ENCODE measurements at regions not wholly inside any gene's neighbourhood (a gene's known extent, or its start where the extent isn't known, plus 50 kb on each side); places are given as distances from the start of the nearest gene placed in this dataset.
A peak's percentile ranks its signal among the peaks of the same experiment; 100 is the strongest.

GRCh38 chr6:15023448-15023847, 222.4 kb upstream of the JARID2 start:
- peak; percentile 96 for TF ChIP-seq MTA2 (IDR thresholded peaks at IDR 0.05; ENCODE audit: low read depth)
- TF ChIP-seq JUND (IDR thresholded peaks at IDR 0.05; ENCODE audit: low read depth, low read length): 0 out of 2 replicates have a peak, but pooled peaks have one; percentile 69
- TF ChIP-seq HDAC6 (IDR thresholded peaks at IDR 0.05; ENCODE audit: unreplicated experiment): no peak
- TF ChIP-seq KDM1A (IDR thresholded peaks at IDR 0.05; ENCODE audit: borderline replicate concordance): no peak
- TF ChIP-seq SMAD1 (IDR thresholded peaks at IDR 0.05; ENCODE audit: low read depth, partially characterized antibody): no peak
- TF ChIP-seq POLR2AphosphoS5 (IDR thresholded peaks at IDR 0.05; ENCODE audit: low read length): peak; percentile 42; the same call in 1 of the 2 replicates
- TF ChIP-seq CTCF (IDR thresholded peaks at IDR 0.05 in 2 of 3, conservative IDR thresholded peaks at IDR 0.05 in 1 of 3; ENCODE audit: control insufficient read depth in 2 of 3, extremely low read depth in 1 of 3, insufficient read depth in 1 of 3, low read depth in 3 of 3, low read length in 3 of 3): no peak
- peak; percentile 97 for TF ChIP-seq DPF2 (IDR thresholded peaks at IDR 0.05)
- peak; percentile 99 for TF ChIP-seq SKIL (IDR thresholded peaks at IDR 0.05; ENCODE audit: low read depth, poor library complexity, severe bottlenecking)
- TF ChIP-seq POLR2A (IDR thresholded peaks at IDR 0.05; ENCODE audit: low read depth, low read length): no peak
- TF ChIP-seq EED (IDR thresholded peaks at IDR 0.05; ENCODE audit: low read depth): peak; percentile 88
- no peak for TF ChIP-seq CEBPB (IDR thresholded peaks at IDR 0.05; ENCODE audit: borderline replicate concordance in 1 of 2, low read depth in 2 of 2, low read length in 2 of 2)
- TF ChIP-seq BRCA1 (IDR thresholded peaks at IDR 0.05; ENCODE audit: low read depth, low read length): no peak
- TF ChIP-seq GATAD2B (conservative IDR thresholded peaks at IDR 0.05; ENCODE audit: low read depth): peak; percentile 61

Measured in GM12878 (cell line).